MG63 (cell line): ENCODE measurements at regions not wholly inside any gene's neighbourhood (a gene's known extent, or its start where the extent isn't known, plus 50 kb on each side); places are given as distances from the start of the nearest gene placed in this dataset.
"Not testable (repeated sequence)": the region's sequence is repeated elsewhere in the genome, so short reads cannot be mapped to it uniquely, and the experiment has no call there.

Source experiments
- DNase-seq: peaks from one replicate; pipeline ENCODE4 v3.0.0-alpha.2; 2020
- H3K27me3 ChIP-seq: fragments of 250-450 bp; sonication (Bioruptor Pico); 2 replicates; pipeline ENCODE4 v1.5.1; 2020; ENCODE audit warnings: mild to moderate bottlenecking, moderate library complexity
- H3K36me3 ChIP-seq: fragments of 250-450 bp; sonication (Bioruptor Pico); 2 replicates; pipeline ENCODE4 v1.5.1; 2020; ENCODE audit warnings: mild to moderate bottlenecking, moderate library complexity
- H3K4me3 ChIP-seq: fragments of 250-450 bp; sonication (Bioruptor Pico); 2 replicates; pipeline ENCODE4 v1.5.1; 2020; ENCODE audit warnings: mild to moderate bottlenecking, moderate library complexity
- H3K9me3 ChIP-seq: fragments of 250-450 bp; sonication (Bioruptor Pico); 2 replicates; pipeline ENCODE4 v1.5.1; 2020; ENCODE audit warnings: mild to moderate bottlenecking, moderate library complexity

- no peak for DNase-seq
- H3K27me3 ChIP-seq: no peaks in the 10 kb centered on the region
- no peaks in the 10 kb centered on the region for H3K9me3 ChIP-seq
- no peaks in the 10 kb centered on the region for H3K36me3 ChIP-seq
- H3K4me3 ChIP-seq: no peak overlapping the region
Observed at GRCh38 chr7:63117-63480, 129.3 kb upstream of the FAM20C start.

- no peak for DNase-seq
- Histone ChIP-seq H3K4me3 (no peak overlapping the region), H3K9me3 (no peaks in the 10 kb centered on the region), H3K36me3 (no peaks in the 10 kb centered on the region), H3K27me3 (no peaks in the 10 kb centered on the region)
Observed at GRCh38 chr7:63521-64021, 128.8 kb upstream of the FAM20C start.

DNA sequence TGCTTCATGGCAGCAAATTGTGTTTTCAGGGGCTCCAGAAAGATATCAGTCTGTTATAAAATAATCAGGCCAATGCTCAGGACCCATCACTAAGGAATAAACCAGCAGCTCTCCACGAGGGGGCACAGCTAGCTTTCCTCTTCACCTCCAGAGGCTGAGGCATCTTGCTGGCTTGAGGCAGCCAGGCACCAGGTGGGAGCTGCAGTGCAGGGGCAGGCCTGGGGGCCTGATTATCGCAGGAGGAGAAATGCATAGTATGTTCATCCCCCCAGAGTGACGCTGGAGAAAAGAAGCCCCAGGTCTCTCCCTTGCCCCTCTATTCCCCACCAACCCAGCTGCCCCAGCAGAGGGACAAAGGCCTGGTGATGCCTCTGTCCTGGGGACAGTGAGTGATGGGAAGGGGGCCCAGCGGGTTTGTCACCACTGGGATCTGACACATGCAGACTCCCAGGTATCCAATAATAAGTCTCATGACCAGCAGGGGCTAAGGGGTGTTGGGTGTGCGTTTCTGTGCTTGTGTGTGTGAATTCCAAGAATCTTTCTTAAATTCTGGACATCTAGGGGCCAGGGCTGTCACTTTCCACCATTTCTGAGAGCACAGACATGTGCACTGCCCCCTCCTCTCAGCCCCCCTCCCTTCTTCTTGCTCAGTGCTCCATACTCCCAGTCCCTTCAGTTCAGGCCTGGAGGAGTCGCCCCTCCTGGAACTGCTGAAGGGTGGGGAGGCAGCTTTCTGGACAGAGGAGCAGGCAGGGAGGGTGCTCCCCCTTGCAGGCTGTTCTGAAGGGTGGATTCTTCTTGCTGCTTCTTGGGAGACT, 128.1 kb upstream of the FAM20C start:
- H3K27me3 ChIP-seq: no peaks in the 10 kb centered on the region
- no peaks in the 10 kb centered on the region for H3K9me3 ChIP-seq
- DNase-seq: peak; percentile 58
- no peaks in the 10 kb centered on the region for H3K36me3 ChIP-seq
- H3K4me3 ChIP-seq: no peak overlapping the region

DNA sequence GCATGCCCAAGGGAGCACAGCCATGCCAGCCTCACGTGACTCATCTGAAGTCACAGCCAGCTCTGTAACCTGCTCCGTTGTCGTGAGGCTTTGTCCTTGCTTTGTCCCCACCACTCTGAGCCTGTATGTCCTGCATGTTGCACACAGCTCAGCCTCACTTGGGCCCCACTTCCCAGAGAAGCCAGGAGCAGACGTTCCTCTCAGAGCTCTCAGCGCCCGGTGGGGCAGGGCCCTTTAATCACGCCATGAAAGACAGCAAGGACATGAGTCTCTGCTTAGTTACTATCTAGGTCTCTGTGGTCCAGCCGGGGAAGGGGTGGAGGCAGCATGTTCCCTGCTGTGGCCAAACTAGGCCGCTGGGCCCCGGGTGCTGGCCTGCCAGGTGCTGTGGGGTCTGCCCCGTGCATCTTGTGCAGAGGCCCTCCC, 127.4 kb upstream of the FAM20C start:
- H3K9me3 ChIP-seq: no peaks in the 10 kb centered on the region
- no peak overlapping the region for H3K4me3 ChIP-seq
- H3K27me3 ChIP-seq: no peaks in the 10 kb centered on the region
- H3K36me3 ChIP-seq: no peaks in the 10 kb centered on the region
- DNase-seq: peak; percentile 21

- no peaks in the 10 kb centered on the region for H3K9me3 ChIP-seq
- H3K27me3 ChIP-seq: no peaks in the 10 kb centered on the region
- H3K4me3 ChIP-seq: no peak overlapping the region
- DNase-seq: no peak
- H3K36me3 ChIP-seq: no peaks in the 10 kb centered on the region
Observed at GRCh38 chr7:65554-65953, 126.8 kb upstream of the FAM20C start.

GRCh38 chr7:66296-66695, 126.1 kb upstream of the FAM20C start:
- no peak for DNase-seq
- Histone ChIP-seq H3K9me3 (no peaks in the 10 kb centered on the region), H3K4me3 (no peak overlapping the region)

GRCh38 chr7:66741-67140, 125.6 kb upstream of the FAM20C start:
- no peak for DNase-seq
- Histone ChIP-seq H3K4me3 (no peak overlapping the region), H3K27me3 (no peaks in the 10 kb centered on the region), H3K36me3 (no peaks in the 10 kb centered on the region), H3K9me3 (no peaks in the 10 kb centered on the region)

More at GRCh38 chr7:66296-66695, 126.1 kb upstream of the FAM20C start:
- Histone ChIP-seq H3K27me3 (no peaks in the 10 kb centered on the region), H3K36me3 (no peaks in the 10 kb centered on the region)

DNA sequence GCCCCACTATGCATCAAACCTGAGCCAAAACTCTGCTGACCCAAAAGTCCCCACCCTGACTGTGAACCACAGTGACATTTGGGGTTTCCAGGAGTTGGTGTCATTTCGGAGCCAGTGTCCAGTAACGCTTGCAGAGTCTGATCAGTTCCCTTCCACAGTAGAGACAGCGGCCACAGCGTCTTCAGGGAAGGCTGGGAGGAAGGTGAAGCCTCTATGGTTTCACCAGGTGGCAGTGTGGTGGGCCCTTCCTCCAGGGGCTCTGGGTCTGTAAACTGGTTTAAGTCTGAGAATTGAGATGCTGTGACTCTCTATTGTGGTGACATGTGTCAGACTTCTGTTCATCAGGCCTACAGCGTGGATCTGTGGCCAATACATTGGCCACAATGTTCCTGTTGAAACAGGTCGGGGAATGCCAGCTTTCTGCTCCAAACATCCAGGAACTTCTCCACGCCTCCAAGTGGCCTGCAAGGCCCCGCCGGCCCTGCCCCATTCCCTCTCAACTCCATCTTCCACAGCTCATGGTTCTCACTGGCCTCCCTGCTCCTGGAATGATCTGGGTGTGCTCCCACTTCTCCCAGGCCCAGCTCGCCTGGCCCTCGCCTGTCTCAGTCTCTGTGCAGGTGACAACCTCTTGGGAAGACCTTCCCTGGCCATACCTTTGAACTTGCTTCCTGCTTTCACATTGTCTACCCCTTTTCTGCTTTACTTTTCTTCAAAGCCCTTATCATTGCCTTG, 124.5 kb upstream of the FAM20C start:
- no peaks in the 10 kb centered on the region for H3K9me3 ChIP-seq
- no peaks in the 10 kb centered on the region for H3K36me3 ChIP-seq
- no peak for DNase-seq
- H3K27me3 ChIP-seq: no peaks in the 10 kb centered on the region
- no peak overlapping the region for H3K4me3 ChIP-seq

DNA sequence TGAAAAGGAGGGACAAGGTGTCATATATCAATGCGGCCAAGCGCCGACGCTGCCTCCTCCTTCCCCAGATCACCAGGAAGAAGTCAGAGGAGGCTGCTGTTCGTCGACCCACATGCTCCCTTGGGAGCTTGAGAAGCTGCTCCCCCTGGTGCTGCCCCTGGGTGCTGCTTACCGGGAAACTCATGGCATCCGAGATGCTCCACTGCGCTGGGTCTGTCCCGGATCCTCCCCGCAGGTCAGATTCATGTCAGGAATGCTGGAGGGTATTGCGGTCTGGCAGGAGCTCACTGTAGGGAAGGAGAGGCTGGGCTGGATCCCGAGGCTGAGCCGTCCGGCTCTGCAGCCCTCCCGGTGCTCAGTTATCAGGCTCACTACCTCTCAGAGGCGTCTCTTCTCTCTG, 123.7 kb upstream of the FAM20C start:
- H3K4me3 ChIP-seq: no peak overlapping the region
- H3K27me3 ChIP-seq: no peaks in the 10 kb centered on the region
- H3K9me3 ChIP-seq: no peaks in the 10 kb centered on the region
- H3K36me3 ChIP-seq: no peaks in the 10 kb centered on the region
- DNase-seq: peak; percentile 87

- H3K4me3 ChIP-seq, H3K9me3 ChIP-seq, DNase-seq, H3K36me3 ChIP-seq, H3K27me3 ChIP-seq: not testable (repeated sequence)
Observed at GRCh38 chr7:69052-69451, 123.3 kb upstream of the FAM20C start.

GRCh38 chr7:69499-70123, 122.8 kb upstream of the FAM20C start:
- not testable (repeated sequence) for H3K4me3 ChIP-seq, H3K9me3 ChIP-seq, H3K36me3 ChIP-seq, DNase-seq, H3K27me3 ChIP-seq

GRCh38 chr7:70207-70606, 122.2 kb upstream of the FAM20C start:
- H3K27me3 ChIP-seq, H3K9me3 ChIP-seq, H3K36me3 ChIP-seq, DNase-seq, H3K4me3 ChIP-seq: not testable (repeated sequence)

DNA sequence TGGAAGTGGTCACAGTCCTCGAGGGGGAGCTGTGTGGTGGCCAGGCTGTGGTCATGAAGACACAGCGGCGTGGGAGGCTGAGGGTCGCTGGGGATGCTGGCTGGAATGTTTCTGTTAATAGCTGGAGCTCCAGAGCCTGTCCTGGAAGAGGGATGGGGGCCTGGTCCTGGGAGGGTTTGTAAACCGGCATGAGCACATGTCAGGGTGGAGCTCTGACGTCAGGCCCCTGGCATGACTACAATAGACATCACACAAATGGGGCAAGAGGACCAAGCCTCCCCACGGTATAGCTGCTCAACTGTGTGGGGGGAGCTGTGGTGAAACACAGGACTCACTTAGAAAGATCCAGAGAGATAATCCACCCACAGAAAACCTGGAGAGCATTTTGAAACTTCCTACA, 121.4 kb upstream of the FAM20C start:
- not testable (repeated sequence) for H3K4me3 ChIP-seq, H3K9me3 ChIP-seq, H3K36me3 ChIP-seq, H3K27me3 ChIP-seq
- DNase-seq: peak; percentile 49

DNA sequence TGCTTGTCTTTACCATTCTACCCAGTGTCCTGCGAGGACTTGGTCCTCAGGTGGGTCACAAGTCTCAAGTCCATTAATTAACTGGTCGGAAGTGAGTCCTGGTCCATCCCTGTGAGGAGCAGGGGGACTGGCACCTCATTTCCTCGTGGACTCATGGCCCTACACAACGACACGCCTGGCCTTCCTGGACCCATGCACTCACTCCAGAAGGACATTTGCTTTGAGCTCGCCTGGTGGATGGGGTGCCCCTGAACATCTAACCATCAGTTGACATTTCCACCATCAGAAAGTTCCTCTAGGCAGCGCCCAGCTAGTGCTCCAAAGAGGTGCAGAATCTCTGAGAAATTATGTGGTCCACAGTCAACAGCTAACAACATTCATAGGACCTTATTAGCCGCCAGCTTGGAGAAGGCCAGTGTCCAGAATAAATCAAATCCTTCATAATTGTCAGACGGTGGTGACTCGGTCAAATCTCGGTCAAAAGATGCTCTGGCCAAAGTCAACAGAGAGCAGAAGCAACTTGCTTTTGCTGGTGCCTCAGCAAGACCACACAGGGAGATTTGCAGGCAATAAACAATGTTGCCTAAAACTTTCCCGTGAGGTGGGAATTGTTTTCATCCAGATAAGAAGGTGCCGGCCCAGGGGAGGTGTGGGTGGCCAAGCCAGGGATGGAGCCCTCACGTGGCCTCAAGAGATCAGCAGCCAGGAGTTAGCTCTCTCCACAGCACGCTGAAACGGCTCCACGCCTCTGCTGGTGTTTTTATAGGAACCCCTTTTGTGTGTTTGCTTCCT, 119.9 kb upstream of the FAM20C start:
- not testable (repeated sequence) for DNase-seq, H3K36me3 ChIP-seq, H3K4me3 ChIP-seq, H3K27me3 ChIP-seq, H3K9me3 ChIP-seq

GRCh38 chr7:73058-73331, 119.4 kb upstream of the FAM20C start:
- H3K4me3 ChIP-seq, H3K36me3 ChIP-seq, H3K9me3 ChIP-seq, DNase-seq, H3K27me3 ChIP-seq: not testable (repeated sequence)

- H3K9me3 ChIP-seq, H3K4me3 ChIP-seq, H3K27me3 ChIP-seq, DNase-seq, H3K36me3 ChIP-seq: not testable (repeated sequence)
Observed at GRCh38 chr7:74008-74540, 118.3 kb upstream of the FAM20C start.

DNA sequence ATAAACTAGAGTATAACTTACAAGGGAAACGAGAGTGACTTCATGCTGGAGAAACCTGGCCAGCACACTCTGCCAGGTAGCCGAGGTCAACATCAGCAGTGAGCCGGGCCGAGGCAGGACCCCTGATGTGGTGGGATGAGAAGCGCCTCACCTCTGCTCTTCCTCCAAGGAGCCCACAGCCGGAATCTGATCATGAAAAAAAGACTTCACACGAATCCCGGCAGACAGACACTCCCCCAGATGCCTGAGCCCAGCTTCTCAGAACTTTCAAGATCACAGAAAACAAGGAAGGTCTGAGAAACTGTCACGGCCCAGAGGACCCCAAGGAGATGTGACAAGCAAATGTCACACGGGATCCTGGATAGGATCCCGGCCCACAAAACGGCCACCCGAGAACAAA, 116.9 kb upstream of the FAM20C start:
- not testable (repeated sequence) for DNase-seq, H3K4me3 ChIP-seq, H3K36me3 ChIP-seq, H3K27me3 ChIP-seq, H3K9me3 ChIP-seq
